HCT116 (cell line): ENCODE measurements at regions not wholly inside any gene's neighbourhood (a gene's known extent, or its start where the extent isn't known, plus 50 kb on each side); places are given as distances from the start of the nearest gene placed in this dataset.

Source experiments
- ATAC-seq: fragments of 200-7000 bp; cut with Tn5 transposase; 2 replicates; pipeline ENCODE4 v1.9.1; 2020; ENCODE audit warnings: mild to moderate bottlenecking, moderate library complexity
- BruUV-seq: library from RNA; stranded (reverse); fragments of 400-500 nt; replicated peaks from 2 replicates; lab custom pipeline; 2021; lab: Mats Ljungman, UMichigan
- CTCF ChIA-PET: fragments of 300-600 bp; sonication (Branson Sonifier 250); formaldehyde crosslinking; loops from one replicate; lab custom pipeline; 2021; ENCODE audit warnings: antibody characterized with exemption; lab: Charles Lee
- POLR2A ChIA-PET: fragments of 300-600, 350-600 bp; sonication (Branson Sonifier 250); formaldehyde crosslinking; loops from one replicate; lab custom pipeline; 2021; ENCODE audit warnings: antibody characterized with exemption; lab: Charles Lee
- RAD21 ChIA-PET, 2 experiments: fragments of 300-600 bp; sonication (Branson Sonifier 250); formaldehyde crosslinking; loops; one replicate each; lab custom pipeline; 2023; ENCODE audit warnings: low total read pairs in 2 of 2; ENCODE audit not compliant: uncharacterized antibody in 2 of 2, unreplicated experiment in 2 of 2, low non-redundant PET in 1 of 2; lab: Charles Lee
- DNase-seq: peaks from one replicate; pipeline ENCODE4 v3.0.0-alpha.2; 2010; ENCODE audit warnings: low read depth, low spot score
- H2AFZ ChIP-seq: fragments of 200-600 bp; shearing (Covaris generic), sonication (generic); 2 replicates; pipeline ENCODE4 v1.6.1; 2017; ENCODE audit warnings: low read depth, mixed run types, mixed read lengths, antibody characterized with exemption, low read length; ENCODE audit not compliant: poor library complexity, severe bottlenecking
- H3K27ac ChIP-seq: 2 replicates; pipeline ENCODE4 v1.5.1; 2012; ENCODE audit warnings: low read depth, low read length
- H3K27me3 ChIP-seq: fragments of 200-600 bp; sonication (generic); 2 replicates; pipeline ENCODE4 v1.6.1; 2016; ENCODE audit warnings: mixed run types, low read length, mixed read lengths; ENCODE audit not compliant: insufficient read depth
- H3K36me3 ChIP-seq, 2 experiments: fragments of 200-500 bp in 1 of 2; fragments of 200-600 bp in 1 of 2; sonication (Bioruptor generic) in 1 of 2; sonication (generic) in 1 of 2; 2 replicates each; pipeline versions ENCODE4 v1.5.1 to v1.6.1; 2014 to 2016; ENCODE audit warnings: low read length in 2 of 2, inconsistent platforms in 1 of 2, mixed read lengths in 1 of 2, mixed run types in 1 of 2; ENCODE audit not compliant: insufficient read depth in 2 of 2, control insufficient read depth in 1 of 2
- H3K4me1 ChIP-seq, 2 experiments: fragments of 200-600 bp in 1 of 2; sonication (generic) in 1 of 2; 2 replicates each; pipeline versions ENCODE4 v1.5.1 to v1.6.1; 2012 to 2017; ENCODE audit warnings: low read length in 2 of 2, inconsistent platforms in 1 of 2, mild to moderate bottlenecking in 1 of 2, mixed read lengths in 1 of 2, mixed run types in 1 of 2, moderate library complexity in 1 of 2; ENCODE audit not compliant: insufficient read depth in 2 of 2, control insufficient read depth in 1 of 2
- H3K4me2 ChIP-seq: fragments of 200-600 bp; sonication (generic); 2 replicates; pipeline ENCODE4 v1.6.1; 2017; ENCODE audit warnings: mixed run types, low read length, mixed read lengths
- H3K4me3 ChIP-seq, 2 experiments: fragments of 200-600 bp in 1 of 2; sonication (generic) in 1 of 2; replicated peaks in 1 of 2; 2 replicates each; pipeline ENCODE4 v1.5.1; 2011 to 2016; ENCODE audit warnings: low read length in 2 of 2, control low read depth in 1 of 2, low read depth in 1 of 2, mild to moderate bottlenecking in 1 of 2, mixed read lengths in 1 of 2, mixed run types in 1 of 2
- H3K79me2 ChIP-seq: fragments of 200-600 bp; sonication (generic); 2 replicates; pipeline ENCODE4 v1.6.1; 2017; ENCODE audit warnings: mild to moderate bottlenecking, mixed run types, low read length, moderate library complexity, mixed read lengths; ENCODE audit not compliant: insufficient read depth
- H3K9ac ChIP-seq: fragments of 200-600 bp; sonication (generic); 2 replicates; pipeline ENCODE4 v1.6.1; 2016; ENCODE audit warnings: low read length, mixed read lengths
- H3K9me2 ChIP-seq: fragments of 200-600 bp; sonication (generic), shearing (Covaris generic); 2 replicates; pipeline ENCODE4 v1.6.1; 2017; ENCODE audit warnings: mixed run types, mild to moderate bottlenecking, moderate library complexity; ENCODE audit not compliant: insufficient read depth
- H3K9me3 ChIP-seq, 2 experiments: fragments of 200-500 bp in 1 of 2; fragments of 200-600 bp in 1 of 2; sonication (Bioruptor generic) in 1 of 2; sonication (generic) in 1 of 2; 2 replicates each; pipeline ENCODE4 v1.6.1; 2014 to 2017; ENCODE audit warnings: low read length in 2 of 2, mixed read lengths in 2 of 2, inconsistent platforms in 1 of 2, low read depth in 1 of 2, mild to moderate bottlenecking in 1 of 2, mixed run types in 1 of 2, moderate library complexity in 1 of 2; ENCODE audit not compliant: control insufficient read depth in 1 of 2, insufficient read depth in 1 of 2
- H4K20me1 ChIP-seq: fragments of 200-600 bp; sonication (generic), shearing (Covaris generic); 2 replicates; pipeline ENCODE4 v1.6.1; 2017; ENCODE audit warnings: mixed run types, mild to moderate bottlenecking, moderate library complexity; ENCODE audit not compliant: insufficient read depth
- ATF3 ChIP-seq: IDR thresholded peaks from 2 replicates; pipeline ENCODE4 v1.6.1; 2012
- CBX3 ChIP-seq: IDR thresholded peaks from 2 replicates; pipeline ENCODE4 v1.6.1; 2012; ENCODE audit warnings: low read depth
- CEBPB ChIP-seq: IDR thresholded peaks from 2 replicates; pipeline ENCODE4 v1.6.1; 2012; ENCODE audit warnings: low read depth
- EZH2phosphoT487 ChIP-seq: fragments of 200-600 bp; IDR thresholded peaks from 2 replicates; pipeline ENCODE4 v1.6.1; 2018; ENCODE audit warnings: antibody characterized with exemption, borderline replicate concordance
- FOSL1 ChIP-seq: IDR thresholded peaks from 2 replicates; pipeline ENCODE4 v1.6.1; 2012; ENCODE audit warnings: low read depth
- MAX ChIP-seq: IDR thresholded peaks from 2 replicates; pipeline ENCODE4 v1.6.1; 2012
- POLR2A ChIP-seq: IDR thresholded peaks from 2 replicates; pipeline ENCODE4 v1.7.0; 2011; ENCODE audit warnings: borderline replicate concordance; ENCODE audit not compliant: insufficient read depth, insufficient read length; ENCODE audit errors: extremely low read depth
- POLR2AphosphoS5 ChIP-seq: IDR thresholded peaks from 2 replicates; pipeline ENCODE4 v1.6.1; 2011; ENCODE audit warnings: mild to moderate bottlenecking, low read depth, low read length, moderate library complexity
- RAD21 ChIP-seq: IDR thresholded peaks from 2 replicates; pipeline ENCODE4 v1.6.1; 2012; ENCODE audit warnings: low read depth, mild to moderate bottlenecking
- SP1 ChIP-seq: IDR thresholded peaks from 2 replicates; pipeline ENCODE4 v1.6.1; 2012; ENCODE audit warnings: low read depth
- SRF ChIP-seq: IDR thresholded peaks from 2 replicates; pipeline ENCODE4 v1.6.1; 2012; ENCODE audit warnings: low read depth
- TCF7L2 ChIP-seq: IDR thresholded peaks from 2 replicates; pipeline ENCODE4 v1.7.0; 2011; ENCODE audit warnings: borderline replicate concordance, inconsistent platforms; ENCODE audit not compliant: insufficient read depth, insufficient read length; ENCODE audit errors: extremely low read depth
- ZBTB33 ChIP-seq: IDR thresholded peaks from 2 replicates; pipeline ENCODE4 v1.6.1; 2011; ENCODE audit warnings: mild to moderate bottlenecking, low read length, moderate library complexity; ENCODE audit not compliant: insufficient replicate concordance; ENCODE audit errors: extremely low read depth
- intact Hi-C: fragments of 100-400 bp; cut with micrococcal nuclease; formaldehyde crosslinking; loops from 2 replicates; pipeline ENCODE4 v1.10.0; 2022
- TF ChIP-seq, protein P1 (sequence below): IDR thresholded peaks from 2 replicates; pipeline ENCODE4 v1.6.1; 2012; ENCODE audit warnings: low read depth

- CTCF ChIA-PET: no interaction called here
- Histone ChIP-seq H2AFZ (no peak overlapping the region), H3K79me2 (no peaks in the 10 kb centered on the region), H3K27ac (no peak overlapping the region), H3K4me3 (no peak overlapping the region), H3K27me3 (no peaks in the 10 kb centered on the region), H3K9me2 (no peaks in the 10 kb centered on the region), H3K4me2 (no peak overlapping the region), H3K9me3 (no peaks in the 10 kb centered on the region), H3K9ac (no peak overlapping the region)
- ATAC-seq: no peak
- no peak for DNase-seq
- BruUV-seq: no TSS peak
- intact Hi-C loops: no loop called here
- no peak for TF ChIP-seq POLR2AphosphoS5
- TF ChIP-seq POLR2A: no peak
- TF ChIP-seq, all 23 proteins: peak for 0
- Histone ChIP-seq H3K36me3 (no peaks in the 10 kb centered on the region), H3K4me1 (peaks cover 0 to 7% of the 10 kb centered on the region in 2 experiments; a peak in 2 of 4 replicates), H4K20me1 (no peaks in the 10 kb centered on the region)
- ChIA-PET RAD21 (no interaction called here), POLR2A (no interaction called here)
Observed at GRCh38 chr13:20340759-20341171, 108.6 kb upstream of the GJB6 start.

- TF ChIP-seq RAD21: no peak
- TF ChIP-seq SP1: no peak
- TF ChIP-seq TCF7L2: no peak
- TF ChIP-seq POLR2A: no peak
- TF ChIP-seq FOSL1: no peak
- no peak for TF ChIP-seq MAX
- TF ChIP-seq CBX3: no peak
- no peak for TF ChIP-seq ATF3
- TF ChIP-seq ZBTB33: no peak
- no peak for TF ChIP-seq POLR2AphosphoS5
- no peak for TF ChIP-seq CEBPB
- TF ChIP-seq, protein P1, sequence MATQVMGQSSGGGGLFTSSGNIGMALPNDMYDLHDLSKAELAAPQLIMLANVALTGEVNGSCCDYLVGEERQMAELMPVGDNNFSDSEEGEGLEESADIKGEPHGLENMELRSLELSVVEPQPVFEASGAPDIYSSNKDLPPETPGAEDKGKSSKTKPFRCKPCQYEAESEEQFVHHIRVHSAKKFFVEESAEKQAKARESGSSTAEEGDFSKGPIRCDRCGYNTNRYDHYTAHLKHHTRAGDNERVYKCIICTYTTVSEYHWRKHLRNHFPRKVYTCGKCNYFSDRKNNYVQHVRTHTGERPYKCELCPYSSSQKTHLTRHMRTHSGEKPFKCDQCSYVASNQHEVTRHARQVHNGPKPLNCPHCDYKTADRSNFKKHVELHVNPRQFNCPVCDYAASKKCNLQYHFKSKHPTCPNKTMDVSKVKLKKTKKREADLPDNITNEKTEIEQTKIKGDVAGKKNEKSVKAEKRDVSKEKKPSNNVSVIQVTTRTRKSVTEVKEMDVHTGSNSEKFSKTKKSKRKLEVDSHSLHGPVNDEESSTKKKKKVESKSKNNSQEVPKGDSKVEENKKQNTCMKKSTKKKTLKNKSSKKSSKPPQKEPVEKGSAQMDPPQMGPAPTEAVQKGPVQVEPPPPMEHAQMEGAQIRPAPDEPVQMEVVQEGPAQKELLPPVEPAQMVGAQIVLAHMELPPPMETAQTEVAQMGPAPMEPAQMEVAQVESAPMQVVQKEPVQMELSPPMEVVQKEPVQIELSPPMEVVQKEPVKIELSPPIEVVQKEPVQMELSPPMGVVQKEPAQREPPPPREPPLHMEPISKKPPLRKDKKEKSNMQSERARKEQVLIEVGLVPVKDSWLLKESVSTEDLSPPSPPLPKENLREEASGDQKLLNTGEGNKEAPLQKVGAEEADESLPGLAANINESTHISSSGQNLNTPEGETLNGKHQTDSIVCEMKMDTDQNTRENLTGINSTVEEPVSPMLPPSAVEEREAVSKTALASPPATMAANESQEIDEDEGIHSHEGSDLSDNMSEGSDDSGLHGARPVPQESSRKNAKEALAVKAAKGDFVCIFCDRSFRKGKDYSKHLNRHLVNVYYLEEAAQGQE: no peak
- no peak for TF ChIP-seq EZH2phosphoT487
- no peak for TF ChIP-seq SRF
- TF ChIP-seq, all 23 proteins: peak for 0
- intact Hi-C loops: no loop called here
- H3K4me1 ChIP-seq: peaks cover 0 to 7% of the 10 kb centered on the region in 2 experiments; a peak in 2 of 4 replicates
- no peak for DNase-seq
- no peaks in the 10 kb centered on the region for H3K9me2 ChIP-seq
- no peaks in the 10 kb centered on the region for H3K27me3 ChIP-seq
- CTCF ChIA-PET: no interaction called here
- ATAC-seq: no peak
- BruUV-seq: no TSS peak
- H3K4me3 ChIP-seq: no peak overlapping the region
- POLR2A ChIA-PET: no interaction called here
- H3K9me3 ChIP-seq: no peaks in the 10 kb centered on the region
- no peaks in the 10 kb centered on the region for H4K20me1 ChIP-seq
- no peak overlapping the region for H3K4me2 ChIP-seq
- RAD21 ChIA-PET: no interaction called here
- no peaks in the 10 kb centered on the region for H3K36me3 ChIP-seq
- H3K9ac ChIP-seq: no peak overlapping the region
- no peaks in the 10 kb centered on the region for H3K79me2 ChIP-seq
- no peak overlapping the region for H3K27ac ChIP-seq
- no peak overlapping the region for H2AFZ ChIP-seq
Observed at GRCh38 chr13:20340136-20340758, 108.1 kb upstream of the GJB6 start.
